ENCODE measurements at regions not wholly inside any gene's neighbourhood (a gene's known extent, or its start where the extent isn't known, plus 50 kb on each side); places are given as distances from the start of the nearest gene placed in this dataset.

DNA sequence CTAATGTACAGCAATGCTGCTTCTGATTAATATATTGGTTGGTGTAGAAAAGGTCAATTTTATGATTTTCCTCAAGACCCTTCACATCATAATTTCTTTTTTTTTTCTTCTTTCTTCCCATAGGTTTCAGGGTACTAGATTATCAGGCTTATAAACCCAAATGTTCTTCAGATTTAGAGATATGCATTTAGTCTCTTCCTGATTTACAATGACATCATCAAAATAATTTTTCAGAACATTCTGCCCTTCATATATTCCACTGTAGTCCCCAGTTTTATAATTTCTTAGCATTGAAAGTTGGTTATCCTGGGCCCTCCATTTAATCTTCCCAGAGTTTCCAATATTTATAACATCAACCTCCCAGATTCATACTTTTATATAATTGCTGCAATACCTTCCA lies 226.7 kb upstream of the LRFN5 start:
- no peak overlapping the region for H3K4me2 ChIP-seq (ENCODE audit: extremely low read depth, insufficient read depth, low read length)
- H2AFZ ChIP-seq (ENCODE audit: low read length), result no peak overlapping the region
- no peaks in the 10 kb centered on the region for H3K36me3 ChIP-seq (ENCODE audit: control insufficient read depth, insufficient read depth, low read length)
- no peak for TF ChIP-seq EZH2 (IDR thresholded peaks at IDR 0.05; ENCODE audit: low read length, missing control alignments)
- no peaks in the 10 kb centered on the region for H3K79me2 ChIP-seq (ENCODE audit: control insufficient read depth, insufficient read depth, low read length)
- no peaks in the 10 kb centered on the region for H3K9me3 ChIP-seq (ENCODE audit: control insufficient read depth, insufficient read depth, low read depth, low read length)
- no peak overlapping the region for H3K9ac ChIP-seq (ENCODE audit: insufficient read depth, low read length)
- no peaks in the 10 kb centered on the region for H3K27me3 ChIP-seq (ENCODE audit: control insufficient read depth, insufficient read depth, low read length)
- no peak overlapping the region for H3K27ac ChIP-seq (ENCODE audit: insufficient read depth, low read length)
- no peak overlapping the region for H3K4me3 ChIP-seq (replicated peaks in 1 of 4; ENCODE audit: control extremely low read depth in 1 of 4, insufficient read depth in 1 of 4, low read depth in 3 of 4, low read length in 4 of 4)
- H4K20me1 ChIP-seq (ENCODE audit: control insufficient read depth, extremely low read depth, insufficient read depth, low read length), result no peaks in the 10 kb centered on the region
- no peak for DNase-seq (ENCODE audit: low read depth in 2 of 2)
- no peaks in the 10 kb centered on the region for H3K4me1 ChIP-seq (ENCODE audit: control insufficient read depth, extremely low read depth, insufficient read depth, low read length)

DNA sequence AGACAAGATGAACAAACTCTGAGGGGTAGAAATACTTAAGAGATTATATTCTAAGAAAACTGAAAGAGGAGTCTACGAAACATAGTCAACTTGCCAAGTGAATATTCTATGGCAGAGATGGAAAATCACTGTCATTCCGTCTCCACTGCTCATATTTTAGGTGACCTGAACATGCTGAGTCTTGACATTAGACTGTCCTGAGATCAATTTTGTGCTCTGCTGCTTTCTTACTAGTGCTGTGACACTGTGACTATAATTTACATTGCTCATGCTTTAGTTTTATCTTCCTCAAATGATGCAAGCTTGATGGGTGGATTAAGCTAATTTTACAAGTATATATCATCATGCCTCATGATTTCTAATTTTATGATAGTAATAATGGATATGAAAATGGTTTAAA lies 228.2 kb upstream of the LRFN5 start:
- Histone ChIP-seq H3K4me2 (ENCODE audit: extremely low read depth, insufficient read depth, low read length) (no peak overlapping the region), H3K4me3 (replicated peaks in 1 of 4; ENCODE audit: control extremely low read depth in 1 of 4, insufficient read depth in 1 of 4, low read depth in 3 of 4, low read length in 4 of 4) (no peak overlapping the region), H3K36me3 (ENCODE audit: control insufficient read depth, insufficient read depth, low read length) (no peaks in the 10 kb centered on the region), H3K9ac (ENCODE audit: insufficient read depth, low read length) (no peak overlapping the region), H3K27ac (ENCODE audit: insufficient read depth, low read length) (no peak overlapping the region), H3K9me3 (ENCODE audit: control insufficient read depth, insufficient read depth, low read depth, low read length) (no peaks in the 10 kb centered on the region), H3K4me1 (ENCODE audit: control insufficient read depth, extremely low read depth, insufficient read depth, low read length) (no peaks in the 10 kb centered on the region), H2AFZ (ENCODE audit: low read length) (no peak overlapping the region), H3K27me3 (ENCODE audit: control insufficient read depth, insufficient read depth, low read length) (no peaks in the 10 kb centered on the region), H4K20me1 (ENCODE audit: control insufficient read depth, extremely low read depth, insufficient read depth, low read length) (no peaks in the 10 kb centered on the region), H3K79me2 (ENCODE audit: control insufficient read depth, insufficient read depth, low read length) (no peaks in the 10 kb centered on the region)
- DNase-seq (ENCODE audit: low read depth in 2 of 2), result no peak
- TF ChIP-seq, protein P1, sequence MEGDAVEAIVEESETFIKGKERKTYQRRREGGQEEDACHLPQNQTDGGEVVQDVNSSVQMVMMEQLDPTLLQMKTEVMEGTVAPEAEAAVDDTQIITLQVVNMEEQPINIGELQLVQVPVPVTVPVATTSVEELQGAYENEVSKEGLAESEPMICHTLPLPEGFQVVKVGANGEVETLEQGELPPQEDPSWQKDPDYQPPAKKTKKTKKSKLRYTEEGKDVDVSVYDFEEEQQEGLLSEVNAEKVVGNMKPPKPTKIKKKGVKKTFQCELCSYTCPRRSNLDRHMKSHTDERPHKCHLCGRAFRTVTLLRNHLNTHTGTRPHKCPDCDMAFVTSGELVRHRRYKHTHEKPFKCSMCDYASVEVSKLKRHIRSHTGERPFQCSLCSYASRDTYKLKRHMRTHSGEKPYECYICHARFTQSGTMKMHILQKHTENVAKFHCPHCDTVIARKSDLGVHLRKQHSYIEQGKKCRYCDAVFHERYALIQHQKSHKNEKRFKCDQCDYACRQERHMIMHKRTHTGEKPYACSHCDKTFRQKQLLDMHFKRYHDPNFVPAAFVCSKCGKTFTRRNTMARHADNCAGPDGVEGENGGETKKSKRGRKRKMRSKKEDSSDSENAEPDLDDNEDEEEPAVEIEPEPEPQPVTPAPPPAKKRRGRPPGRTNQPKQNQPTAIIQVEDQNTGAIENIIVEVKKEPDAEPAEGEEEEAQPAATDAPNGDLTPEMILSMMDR (conservative IDR thresholded peaks at IDR 0.05 in 1 of 2, IDR thresholded peaks at IDR 0.05 in 1 of 2; ENCODE audit: low read depth in 1 of 2, low read length in 2 of 2), result no peak
- TF ChIP-seq EZH2 (IDR thresholded peaks at IDR 0.05; ENCODE audit: low read length, missing control alignments), result no peak

DNA sequence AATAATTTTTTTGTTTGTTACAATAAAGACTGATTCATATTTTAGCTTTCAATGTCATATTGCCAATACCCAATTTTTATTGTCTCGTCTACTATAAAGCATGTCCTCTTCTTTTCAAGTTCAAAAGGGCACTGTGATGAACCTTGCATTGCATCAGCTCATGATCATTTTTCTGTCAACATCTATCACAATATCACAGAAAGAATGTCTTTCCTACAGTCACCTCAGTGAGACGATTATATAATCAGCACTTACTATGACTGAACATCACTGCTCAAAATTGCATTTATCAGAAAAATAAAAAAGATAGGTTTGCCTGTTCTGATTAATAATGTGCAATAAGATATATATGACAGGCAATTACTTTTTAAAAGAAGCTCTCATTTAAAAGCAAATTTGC lies 228.7 kb upstream of the LRFN5 start:
- no peaks in the 10 kb centered on the region for H3K27me3 ChIP-seq (ENCODE audit: control insufficient read depth, insufficient read depth, low read length)
- H3K9me3 ChIP-seq (ENCODE audit: control insufficient read depth, insufficient read depth, low read depth, low read length), result no peaks in the 10 kb centered on the region
- no peak for DNase-seq (ENCODE audit: low read depth in 2 of 2)
- TF ChIP-seq, protein P1 (conservative IDR thresholded peaks at IDR 0.05 in 1 of 2, IDR thresholded peaks at IDR 0.05 in 1 of 2; ENCODE audit: low read depth in 1 of 2, low read length in 2 of 2), result no peak
- TF ChIP-seq EZH2 (IDR thresholded peaks at IDR 0.05; ENCODE audit: low read length, missing control alignments), result no peak
- no peak overlapping the region for H3K27ac ChIP-seq (ENCODE audit: insufficient read depth, low read length)
- H3K79me2 ChIP-seq (ENCODE audit: control insufficient read depth, insufficient read depth, low read length), result no peaks in the 10 kb centered on the region
- no peak overlapping the region for H3K4me2 ChIP-seq (ENCODE audit: extremely low read depth, insufficient read depth, low read length)
- no peak overlapping the region for H3K4me3 ChIP-seq (replicated peaks in 1 of 4; ENCODE audit: control extremely low read depth in 1 of 4, insufficient read depth in 1 of 4, low read depth in 3 of 4, low read length in 4 of 4)
- no peaks in the 10 kb centered on the region for H3K36me3 ChIP-seq (ENCODE audit: control insufficient read depth, insufficient read depth, low read length)
- H2AFZ ChIP-seq (ENCODE audit: low read length), result no peak overlapping the region
- H3K4me1 ChIP-seq (ENCODE audit: control insufficient read depth, extremely low read depth, insufficient read depth, low read length), result no peaks in the 10 kb centered on the region
- no peaks in the 10 kb centered on the region for H4K20me1 ChIP-seq (ENCODE audit: control insufficient read depth, extremely low read depth, insufficient read depth, low read length)
- H3K9ac ChIP-seq (ENCODE audit: insufficient read depth, low read length), result no peak overlapping the region

Data from fibroblast of lung (primary cell).